Astrocyte of the spinal cord (primary cell): ENCODE measurements at regions not wholly inside any gene's neighbourhood (a gene's known extent, or its start where the extent isn't known, plus 50 kb on each side); places are given as distances from the start of the nearest gene placed in this dataset.
A peak's percentile ranks its signal among the peaks of the same experiment; 100 is the strongest.

ENCODE experiments used
- DNase-seq: peaks from one replicate; pipeline ENCODE4 v3.0.0; 2011; ENCODE audit warnings: low read depth, low spot score
- H3K4me3 ChIP-seq: 2 replicates; pipeline ENCODE4 v1.5.1; 2011; ENCODE audit warnings: low read depth, mild to moderate bottlenecking, low read length, moderate library complexity
- in situ Hi-C: cut with HindIII; loops from 2 replicates; pipeline ENCODE4 v1.10.0; 2017; ENCODE audit warnings: low sequenced_read_pairs
- TF ChIP-seq, protein P1 (sequence below): IDR thresholded peaks from 2 replicates; pipeline ENCODE4 v1.5.1; 2012; ENCODE audit warnings: low read depth, mild to moderate bottlenecking, low read length, inconsistent platforms

GRCh38 chr12:98344046-98344930 lies 171.1 kb upstream of the TMPO start:
- in situ Hi-C loops: no loop called here
- TF ChIP-seq, protein P1, sequence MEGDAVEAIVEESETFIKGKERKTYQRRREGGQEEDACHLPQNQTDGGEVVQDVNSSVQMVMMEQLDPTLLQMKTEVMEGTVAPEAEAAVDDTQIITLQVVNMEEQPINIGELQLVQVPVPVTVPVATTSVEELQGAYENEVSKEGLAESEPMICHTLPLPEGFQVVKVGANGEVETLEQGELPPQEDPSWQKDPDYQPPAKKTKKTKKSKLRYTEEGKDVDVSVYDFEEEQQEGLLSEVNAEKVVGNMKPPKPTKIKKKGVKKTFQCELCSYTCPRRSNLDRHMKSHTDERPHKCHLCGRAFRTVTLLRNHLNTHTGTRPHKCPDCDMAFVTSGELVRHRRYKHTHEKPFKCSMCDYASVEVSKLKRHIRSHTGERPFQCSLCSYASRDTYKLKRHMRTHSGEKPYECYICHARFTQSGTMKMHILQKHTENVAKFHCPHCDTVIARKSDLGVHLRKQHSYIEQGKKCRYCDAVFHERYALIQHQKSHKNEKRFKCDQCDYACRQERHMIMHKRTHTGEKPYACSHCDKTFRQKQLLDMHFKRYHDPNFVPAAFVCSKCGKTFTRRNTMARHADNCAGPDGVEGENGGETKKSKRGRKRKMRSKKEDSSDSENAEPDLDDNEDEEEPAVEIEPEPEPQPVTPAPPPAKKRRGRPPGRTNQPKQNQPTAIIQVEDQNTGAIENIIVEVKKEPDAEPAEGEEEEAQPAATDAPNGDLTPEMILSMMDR: no peak
- DNase-seq: no peak
- H3K4me3 ChIP-seq: no peak overlapping the region

GRCh38 chr12:98345308-98345876 lies 170.0 kb upstream of the TMPO start:
- DNase-seq: no peak
- TF ChIP-seq, protein P1: no peak
- no peak overlapping the region for H3K4me3 ChIP-seq
- in situ Hi-C loops: no loop called here

- DNase-seq: no peak
- in situ Hi-C loops: no loop called here
- TF ChIP-seq, protein P1: no peak
- no peak overlapping the region for H3K4me3 ChIP-seq
Observed at GRCh38 chr12:98351089-98351488, 164.3 kb upstream of the TMPO start.

GRCh38 chr12:98351784-98352183 lies 163.6 kb upstream of the TMPO start:
- H3K4me3 ChIP-seq: no peak overlapping the region
- peak; percentile 5 for DNase-seq
- in situ Hi-C loops: no loop called here
- TF ChIP-seq, protein P1: no peak

GRCh38 chr12:98352218-98352811 lies 163.1 kb upstream of the TMPO start:
- in situ Hi-C loops: no loop called here
- DNase-seq: peak; percentile 91
- TF ChIP-seq, protein P1: no peak
- no peak overlapping the region for H3K4me3 ChIP-seq

DNA sequence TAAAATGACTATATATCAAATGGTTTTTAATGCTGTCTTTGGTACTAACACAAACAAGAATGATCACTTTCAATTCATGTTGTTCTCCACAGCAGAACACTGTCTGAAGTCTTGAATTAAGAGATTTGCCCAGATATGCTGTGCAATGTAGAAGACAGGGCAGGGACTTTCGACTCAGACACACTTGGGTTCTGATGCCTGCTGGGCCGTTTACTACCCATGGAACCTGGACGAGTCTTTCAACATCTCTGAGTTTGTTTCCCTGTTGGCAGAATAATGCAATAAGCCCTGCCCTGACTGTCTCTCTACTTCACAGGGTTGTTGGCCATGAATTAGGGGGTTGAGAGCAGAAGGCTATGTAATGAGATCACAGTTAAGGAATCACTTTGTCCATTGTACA lies 162.6 kb upstream of the TMPO start:
- no peak overlapping the region for H3K4me3 ChIP-seq
- no peak for DNase-seq
- in situ Hi-C loops: no loop called here
- TF ChIP-seq, protein P1: no peak
